IMR-90 (cell line): ENCODE measurements at regions not wholly inside any gene's neighbourhood (a gene's known extent, or its start where the extent isn't known, plus 50 kb on each side); places are given as distances from the start of the nearest gene placed in this dataset.

Source experiments
- ATAC-seq: fragments of 200-7000 bp; cut with Tn5 transposase; 2 replicates; pipeline ENCODE4 v1.9.1; 2020; ENCODE audit warnings: low read depth, mild to moderate bottlenecking, moderate library complexity
- BruUV-seq: library from RNA; stranded (reverse); fragments of 400-500 nt; replicated peaks from 2 replicates; lab custom pipeline; 2021; lab: Mats Ljungman, UMichigan
- CTCF ChIA-PET: fragments of 300-600 bp; formaldehyde crosslinking; extraction: SDS; loops from one replicate; lab custom pipeline; 2021; ENCODE audit warnings: antibody characterized with exemption; lab: Yijun Ruan, JAX
- POLR2A ChIA-PET: fragments of 300-600 bp; sonication (Branson Sonifier 250); formaldehyde crosslinking; loops from one replicate; lab custom pipeline; 2022; ENCODE audit warnings: antibody characterized with exemption; ENCODE audit not compliant: unreplicated experiment; lab: Charles Lee
- DNase-seq: peaks from one replicate; pipeline ENCODE4 v3.0.0; 2013
- H2AFZ ChIP-seq: replicated peaks from 2 replicates; pipeline ENCODE3; 2013; ENCODE audit warnings: low read length, mild to moderate bottlenecking; ENCODE audit not compliant: poor library complexity
- H2AK5ac ChIP-seq: 2 replicates; pipeline ENCODE4 v1.6.1; 2013; ENCODE audit warnings: low read depth, low read length, inconsistent platforms
- H2AK9ac ChIP-seq: replicated peaks from 2 replicates; pipeline ENCODE3; 2013; ENCODE audit warnings: mild to moderate bottlenecking, low read depth, low read length, moderate library complexity; ENCODE audit not compliant: poor library complexity
- H2BK120ac ChIP-seq: 2 replicates; pipeline ENCODE4 v1.6.1; 2013; ENCODE audit warnings: low read depth, low read length, inconsistent platforms
- H2BK15ac ChIP-seq: 3 replicates; pipeline ENCODE4 v1.6.1; 2013; ENCODE audit warnings: low read depth, low read length, inconsistent platforms
- H2BK20ac ChIP-seq: 2 replicates; pipeline ENCODE4 v1.6.1; 2013; ENCODE audit warnings: low read depth, mild to moderate bottlenecking, inconsistent platforms, low read length, moderate library complexity
- H2BK5ac ChIP-seq: 2 replicates; pipeline ENCODE4 v1.6.1; 2013; ENCODE audit warnings: mild to moderate bottlenecking, low read depth, low read length, inconsistent platforms; ENCODE audit not compliant: poor library complexity, severe bottlenecking
- H3K14ac ChIP-seq: replicated peaks from 2 replicates; pipeline ENCODE4 v1.6.1; 2013; ENCODE audit warnings: low read depth, low read length, inconsistent platforms
- H3K18ac ChIP-seq: 2 replicates; pipeline ENCODE4 v1.6.1; 2013; ENCODE audit warnings: low read depth, low read length, control low read depth
- H3K23ac ChIP-seq: 2 replicates; pipeline ENCODE4 v1.6.1; 2013; ENCODE audit warnings: low read depth, low read length, inconsistent platforms
- H3K27ac ChIP-seq: 2 replicates; pipeline ENCODE4 v1.5.1; 2013; ENCODE audit warnings: mild to moderate bottlenecking, control low read depth, low read length; ENCODE audit not compliant: insufficient read depth
- H3K27me3 ChIP-seq: 2 replicates; pipeline ENCODE4 v1.6.1; 2013; ENCODE audit warnings: low read length; ENCODE audit not compliant: control insufficient read depth, insufficient read depth
- H3K36me3 ChIP-seq: 2 replicates; pipeline ENCODE4 v1.6.1; 2013; ENCODE audit warnings: low read length, mixed read lengths; ENCODE audit not compliant: control insufficient read depth, insufficient read depth
- H3K4ac ChIP-seq: 2 replicates; pipeline ENCODE4 v1.6.1; 2013; ENCODE audit warnings: low read depth, low read length, inconsistent platforms
- H3K4me1 ChIP-seq: 2 replicates; pipeline ENCODE4 v1.6.1; 2013; ENCODE audit warnings: low read length, mixed read lengths; ENCODE audit not compliant: control insufficient read depth, insufficient read depth
- H3K4me2 ChIP-seq: 2 replicates; pipeline ENCODE4 v1.6.1; 2013; ENCODE audit warnings: low read depth, mild to moderate bottlenecking, control low read depth, low read length, moderate library complexity
- H3K4me3 ChIP-seq: 2 replicates; pipeline ENCODE4 v1.5.1; 2013; ENCODE audit warnings: low read depth, mild to moderate bottlenecking, control low read depth, low read length, moderate library complexity; ENCODE audit not compliant: insufficient read depth
- H3K56ac ChIP-seq: 2 replicates; pipeline ENCODE4 v1.6.1; 2013; ENCODE audit warnings: low read length, inconsistent platforms; ENCODE audit not compliant: insufficient read depth; ENCODE audit errors: extremely low read depth
- H3K79me1 ChIP-seq, 2 experiments: 2 replicates each; pipeline ENCODE4 v1.6.1; 2013; ENCODE audit warnings: low read length in 2 of 2, inconsistent platforms in 1 of 2, low read depth in 1 of 2
- H3K9ac ChIP-seq: 2 replicates; pipeline ENCODE4 v1.6.1; 2013; ENCODE audit warnings: low read depth, low read length, control low read depth
- H3K9me1 ChIP-seq: 2 replicates; pipeline ENCODE4 v1.6.1; 2013; ENCODE audit warnings: low read length, inconsistent platforms; ENCODE audit not compliant: insufficient read depth
- H3K9me3 ChIP-seq: 2 replicates; pipeline ENCODE4 v1.6.1; 2013; ENCODE audit warnings: low read length; ENCODE audit not compliant: control insufficient read depth, insufficient read depth
- H4K20me1 ChIP-seq: 2 replicates; pipeline ENCODE4 v1.6.1; 2013; ENCODE audit warnings: low read length, inconsistent platforms; ENCODE audit not compliant: insufficient read depth
- H4K5ac ChIP-seq: 2 replicates; pipeline ENCODE4 v1.6.1; 2013; ENCODE audit warnings: mild to moderate bottlenecking, low read depth, low read length, control low read depth
- H4K8ac ChIP-seq, 2 experiments: 2 replicates each; pipeline ENCODE4 v1.6.1; 2013; ENCODE audit warnings: low read depth in 2 of 2, low read length in 2 of 2, control low read depth in 1 of 2, inconsistent platforms in 1 of 2
- H4K91ac ChIP-seq: 2 replicates; pipeline ENCODE4 v1.6.1; 2013; ENCODE audit warnings: low read depth, low read length, inconsistent platforms; ENCODE audit not compliant: insufficient read depth
- BHLHE40 ChIP-seq: fragments of 150-350 bp; IDR thresholded peaks from 2 replicates; pipeline ENCODE4 v1.6.1; 2016; ENCODE audit warnings: mild to moderate bottlenecking, low read depth, low read length
- CEBPB ChIP-seq: IDR thresholded peaks from 2 replicates; pipeline ENCODE4 v1.6.1; 2012; ENCODE audit warnings: low read depth, low read length, improper control_type of control experiment
- CHD1 ChIP-seq: IDR thresholded peaks from 2 replicates; pipeline ENCODE4 v1.6.1; 2012; ENCODE audit warnings: low read depth, low read length, improper control_type of control experiment
- CTCF ChIP-seq: conservative IDR thresholded peaks from 2 replicates; pipeline ENCODE4 v1.5.1; 2012; ENCODE audit warnings: mild to moderate bottlenecking, low read depth, low read length, improper control_type of control experiment
- ELK1 ChIP-seq: fragments of 150-350 bp; IDR thresholded peaks from 2 replicates; pipeline ENCODE4 v1.6.1; 2016; ENCODE audit warnings: low read depth, mild to moderate bottlenecking, low read length, moderate library complexity, borderline replicate concordance
- FOS ChIP-seq: fragments of 150-350 bp; IDR thresholded peaks from 2 replicates; pipeline ENCODE4 v1.6.1; 2016; ENCODE audit warnings: low read depth, low read length
- MAFK ChIP-seq: IDR thresholded peaks from 2 replicates; pipeline ENCODE4 v1.6.1; 2012; ENCODE audit warnings: low read depth, low read length, improper control_type of control experiment
- MAZ ChIP-seq: IDR thresholded peaks from 2 replicates; pipeline ENCODE4 v1.6.1; 2012; ENCODE audit warnings: low read depth, mild to moderate bottlenecking, low read length, improper control_type of control experiment, moderate library complexity, borderline replicate concordance
- MXI1 ChIP-seq: IDR thresholded peaks from 2 replicates; pipeline ENCODE4 v1.6.1; 2012; ENCODE audit warnings: low read depth, mild to moderate bottlenecking, low read length, moderate library complexity, borderline replicate concordance
- NFE2L2 ChIP-seq: fragments of 150-350 bp; IDR thresholded peaks from 2 replicates; pipeline ENCODE4 v1.6.1; 2016; ENCODE audit warnings: low read depth, mild to moderate bottlenecking, low read length
- POLR2A ChIP-seq: IDR thresholded peaks from 2 replicates; pipeline ENCODE4 v1.6.1; 2012; ENCODE audit warnings: mild to moderate bottlenecking, low read depth, low read length
- RAD21 ChIP-seq: IDR thresholded peaks from 2 replicates; pipeline ENCODE4 v1.6.1; 2012; ENCODE audit warnings: low read length, improper control_type of control experiment
- RCOR1 ChIP-seq: IDR thresholded peaks from 2 replicates; pipeline ENCODE4 v1.6.1; 2012; ENCODE audit warnings: mild to moderate bottlenecking, low read length, improper control_type of control experiment; ENCODE audit not compliant: insufficient replicate concordance
- RFX5 ChIP-seq: IDR thresholded peaks from 2 replicates; pipeline ENCODE4 v1.8.0; 2012; ENCODE audit warnings: low read depth, mild to moderate bottlenecking, low read length, moderate library complexity
- SMC3 ChIP-seq: fragments of 150-350 bp; IDR thresholded peaks from 2 replicates; pipeline ENCODE4 v1.6.1; 2016; ENCODE audit warnings: low read depth, mild to moderate bottlenecking, antibody characterized with exemption, low read length, moderate library complexity
- USF2 ChIP-seq: fragments of 150-350 bp; IDR thresholded peaks from 2 replicates; pipeline ENCODE4 v1.6.1; 2017; ENCODE audit warnings: mild to moderate bottlenecking, antibody characterized with exemption, low read length, low read depth
- WGBS, 2 experiments: methylation state at CpG; one replicate each; pipeline versions ENCODE4 v1.1.5 to v1.1.7; 2013; ENCODE audit warnings: missing lambda C conversion rate in 2 of 2; ENCODE audit not compliant: insufficient read length in 1 of 2; ENCODE audit errors: extremely low coverage in 2 of 2; 5-methylcytosine and 5-hydroxymethylcytosine counted together
- dilution Hi-C: fragments of 300-500 bp; cut with HindIII; formaldehyde crosslinking; loops from one replicate; pipeline ENCODE4 v1.14.3; 2018; ENCODE audit warnings: low sequenced_read_pairs; ENCODE audit not compliant: unreplicated experiment
- in situ Hi-C: fragments of 300-500 bp; cut with MboI; formaldehyde crosslinking; loops from 3 replicates; pipeline ENCODE4 v1.14.3; 2019; ENCODE audit warnings: low sequenced_read_pairs, inconsistent platforms, mixed read lengths
- intact Hi-C: fragments of 100-400 bp; cut with micrococcal nuclease; formaldehyde crosslinking; loops from 2 replicates; pipeline ENCODE4 v1.10.0; 2022

- Histone ChIP-seq H3K9ac (no peak overlapping the region), H2BK5ac (no peak overlapping the region), H3K23ac (no peak overlapping the region), H2BK120ac (no peak overlapping the region), H2BK15ac (no peak overlapping the region), H2AFZ (no peak overlapping the region), H3K4me3 (no peak overlapping the region), H2AK9ac (no peak overlapping the region), H3K18ac (no peak overlapping the region), H3K4me1 (no peaks in the 10 kb centered on the region), H3K27ac (no peak overlapping the region), H4K5ac (no peak overlapping the region), H2AK5ac (no peak overlapping the region), H3K79me1 (no peaks in the 10 kb centered on the region), H3K27me3 (no peaks in the 10 kb centered on the region), H2BK20ac (no peak overlapping the region), H3K36me3 (no peaks in the 10 kb centered on the region), H4K8ac (no peak overlapping the region), H3K4me2 (no peak overlapping the region), H3K14ac (no peak overlapping the region), H4K20me1 (no peaks in the 10 kb centered on the region), H3K9me1 (no peaks in the 10 kb centered on the region), H3K56ac (no peak overlapping the region), H4K91ac (no peak overlapping the region), H3K9me3 (no peaks in the 10 kb centered on the region), H3K4ac (no peak overlapping the region)
- no TSS peak for BruUV-seq
- WGBS, 2 experiments: no CpG with 5 or more reads among the region's 1 CpG
- TF ChIP-seq RAD21 (no peak), ELK1 (no peak), SMC3 (no peak), MAZ (no peak), RFX5 (no peak), MAFK (no peak), CEBPB (no peak), BHLHE40 (no peak), FOS (no peak), POLR2A (no peak), CTCF (no peak), USF2 (no peak), CHD1 (no peak), NFE2L2 (no peak), MXI1 (no peak), RCOR1 (no peak)
- ChIA-PET POLR2A (no interaction called here), CTCF (no interaction called here)
- DNase-seq: no peak
- in situ Hi-C loops (no loop called here), intact Hi-C loops (no loop called here), dilution Hi-C loops (no loop called here)
- ATAC-seq: no peak
Observed at GRCh38 chr7:42812779-42813178, 99.1 kb downstream of the C7orf25 start.
